ENCODE measurements at regions not wholly inside any gene's neighbourhood (a gene's known extent, or its start where the extent isn't known, plus 50 kb on each side); places are given as distances from the start of the nearest gene placed in this dataset.
A peak's percentile ranks its signal among the peaks of the same experiment; 100 is the strongest.

DNA sequence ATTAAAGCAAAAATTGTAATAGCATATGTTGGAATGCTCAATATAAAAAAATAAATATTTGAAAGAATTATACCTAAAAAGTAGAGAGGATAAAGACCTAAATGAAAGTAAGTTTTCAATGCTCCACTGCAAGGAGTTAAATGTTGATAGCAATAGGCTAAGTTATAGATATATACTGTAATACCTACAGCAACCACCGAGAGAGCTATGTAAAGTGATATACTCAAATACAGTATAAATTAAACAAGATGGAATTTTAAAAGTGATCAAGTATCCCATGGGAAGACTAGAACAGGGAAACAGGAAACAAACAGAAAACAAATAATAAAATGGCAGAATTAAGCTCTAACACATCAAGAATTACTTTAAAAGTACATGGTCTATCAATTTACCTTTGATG is 73.9 kb downstream of the CASP3 start:
- DNase-seq (ENCODE audit: low spot score): peak; percentile 18

DNA sequence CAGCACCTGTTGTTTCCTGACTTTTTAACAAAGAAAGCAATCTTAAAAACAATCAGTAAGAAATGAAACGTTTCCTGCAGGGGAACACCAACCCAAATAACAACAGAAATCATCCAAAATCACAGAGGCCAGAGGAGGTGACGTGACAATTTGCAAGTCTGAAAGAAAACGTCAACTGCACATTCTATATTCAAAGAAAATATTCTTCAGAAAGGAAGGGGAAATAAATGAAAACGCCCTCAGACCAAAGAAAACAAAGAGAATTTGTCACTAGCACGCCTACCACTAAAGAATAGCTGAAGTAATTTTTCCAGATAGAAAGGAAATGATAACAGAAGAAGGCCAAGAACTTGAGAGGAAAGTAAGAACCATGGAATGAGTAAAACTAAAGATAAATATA is 74.4 kb downstream of the CASP3 start:
- no peak for DNase-seq (ENCODE audit: low spot score)

- DNase-seq (ENCODE audit: low spot score): no peak
Observed at GRCh38 chr4:184573701-184574100, 75.5 kb downstream of the CASP3 start.

DNA sequence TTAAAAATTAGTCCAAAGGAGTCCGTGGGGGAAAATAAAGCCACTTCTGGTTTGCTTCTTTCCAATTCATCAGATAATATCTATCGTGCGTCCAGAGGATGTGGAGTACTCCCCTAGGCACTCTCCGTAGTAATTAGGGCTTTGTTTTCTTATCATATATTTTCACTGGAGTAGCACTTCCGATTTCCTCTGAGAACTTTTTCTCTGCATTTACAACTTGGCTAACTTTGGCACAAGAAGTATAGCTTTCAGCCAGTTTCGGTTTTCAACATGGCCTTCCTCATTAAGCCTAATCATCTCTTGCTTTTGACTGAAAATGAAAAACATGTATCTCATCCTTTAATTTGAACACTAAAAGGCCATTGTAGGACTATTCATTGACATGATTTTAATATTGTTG is 80.5 kb downstream of the CASP3 start:
- DNase-seq (ENCODE audit: low spot score): no peak

GRCh38 chr4:184563621-184564020 is 85.6 kb downstream of the CASP3 start:
- DNase-seq (ENCODE audit: low spot score): no peak

DNA sequence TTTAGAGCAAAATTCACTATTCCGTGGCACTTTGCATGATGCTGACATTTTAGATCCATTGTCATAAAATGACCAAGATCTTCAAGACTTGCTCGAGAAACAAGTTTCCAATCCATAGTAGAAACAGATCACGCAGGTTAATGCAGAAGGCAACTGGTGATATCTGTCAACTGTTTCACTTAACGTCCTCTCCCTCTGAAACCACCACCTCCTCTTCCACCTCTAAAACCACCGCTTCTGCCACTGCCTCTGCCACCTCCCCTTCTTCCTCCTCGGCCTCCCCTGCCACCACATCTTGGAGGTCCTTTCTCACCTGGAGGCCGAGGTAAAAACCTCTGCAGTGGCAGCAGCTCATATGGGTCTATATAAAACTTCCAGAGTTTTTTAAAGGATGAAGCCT is 84.6 kb upstream of the IRF2 start:
- DNase-seq (ENCODE audit: low spot score): no peak

- DNase-seq (ENCODE audit: low spot score): no peak
Observed at GRCh38 chr4:184553891-184554290, 79.5 kb upstream of the IRF2 start.

DNA sequence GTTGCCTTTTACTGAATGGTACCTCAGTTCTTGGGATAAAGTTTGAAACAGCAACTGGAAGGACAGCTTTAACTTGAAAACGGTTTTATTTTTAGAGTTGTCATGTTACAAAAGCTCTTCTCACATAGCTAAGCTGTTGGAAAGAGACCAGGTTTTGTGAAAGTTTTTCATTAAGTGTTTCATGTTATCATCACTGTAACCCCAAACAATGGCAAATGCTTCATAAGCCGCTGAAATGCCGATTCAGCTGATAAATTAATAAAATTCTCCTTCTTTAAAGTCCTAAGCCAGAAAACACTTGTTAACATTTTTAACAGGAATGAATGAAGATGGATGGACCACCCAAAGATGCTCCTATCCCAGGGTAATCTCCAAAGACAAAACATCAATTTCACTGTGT is 76.1 kb upstream of the IRF2 start:
- no peak for DNase-seq (ENCODE audit: low spot score)

DNA sequence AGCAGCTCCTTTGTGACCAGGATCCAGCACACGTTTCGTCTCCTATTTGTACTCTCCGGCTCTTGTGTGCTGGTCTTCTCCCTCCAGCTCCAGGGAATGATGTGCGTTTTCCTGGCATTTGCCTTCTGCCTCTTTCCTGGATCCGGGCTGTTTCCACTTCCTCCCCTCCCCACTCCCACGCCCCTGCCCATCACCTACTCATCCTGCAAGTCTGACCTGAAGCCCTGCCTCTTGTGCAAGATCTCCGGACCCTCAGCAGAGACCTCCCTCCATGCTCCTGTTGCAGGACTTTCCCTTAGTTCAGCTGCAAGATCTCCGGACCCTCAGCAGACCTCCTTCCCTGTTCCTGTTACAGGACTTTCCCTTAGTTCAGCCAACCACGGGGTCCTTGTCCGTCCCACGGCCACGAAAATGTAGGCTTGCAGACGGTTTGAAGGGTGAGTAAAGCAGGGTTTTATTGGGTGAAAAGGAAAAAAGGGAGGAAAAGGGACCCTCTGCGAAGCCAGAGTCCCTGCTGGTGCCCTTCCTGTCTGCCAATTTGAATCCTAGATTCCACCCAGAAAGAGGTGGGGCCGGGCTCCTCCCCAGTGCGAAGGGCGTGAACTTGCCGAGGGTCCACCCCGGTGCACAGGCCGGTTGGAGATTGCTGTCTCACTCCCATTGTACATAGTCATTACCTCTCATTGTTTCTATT is 74.4 kb upstream of the IRF2 start:
- DNase-seq (ENCODE audit: low spot score): no peak

GRCh38 chr4:184548316-184548647 is 73.9 kb upstream of the IRF2 start:
- no peak for DNase-seq (ENCODE audit: low spot score)

DNA sequence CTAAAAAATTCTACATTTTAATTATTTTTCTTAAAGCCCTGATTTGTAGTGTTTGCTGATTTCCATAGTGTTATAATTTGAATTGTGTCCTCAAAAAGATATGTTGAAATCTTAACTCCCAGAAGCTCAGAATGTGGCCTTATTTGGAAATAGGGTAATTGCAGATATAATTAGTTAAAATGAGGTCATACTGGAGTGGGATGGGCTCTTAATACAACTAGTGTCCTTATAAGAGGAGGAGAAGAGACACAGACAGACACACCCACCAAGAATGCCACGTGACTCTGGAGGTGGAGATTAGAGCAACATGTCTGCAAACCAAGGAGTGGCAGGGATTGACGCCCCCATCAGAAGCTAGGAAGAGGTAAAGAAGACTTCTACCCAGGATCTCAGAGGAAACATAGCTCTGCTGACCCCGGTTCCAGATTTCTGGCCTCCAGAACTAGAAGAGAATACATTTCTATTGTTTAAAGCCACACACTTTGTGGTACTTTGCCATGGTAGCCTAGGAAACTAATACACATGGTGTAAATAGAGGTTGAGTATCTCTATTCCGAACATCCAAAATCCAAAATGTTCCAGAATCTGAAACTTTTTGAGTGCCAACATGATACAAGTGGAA is 70.5 kb upstream of the IRF2 start:
- peak; percentile 58 for DNase-seq (ENCODE audit: low spot score)

DNA sequence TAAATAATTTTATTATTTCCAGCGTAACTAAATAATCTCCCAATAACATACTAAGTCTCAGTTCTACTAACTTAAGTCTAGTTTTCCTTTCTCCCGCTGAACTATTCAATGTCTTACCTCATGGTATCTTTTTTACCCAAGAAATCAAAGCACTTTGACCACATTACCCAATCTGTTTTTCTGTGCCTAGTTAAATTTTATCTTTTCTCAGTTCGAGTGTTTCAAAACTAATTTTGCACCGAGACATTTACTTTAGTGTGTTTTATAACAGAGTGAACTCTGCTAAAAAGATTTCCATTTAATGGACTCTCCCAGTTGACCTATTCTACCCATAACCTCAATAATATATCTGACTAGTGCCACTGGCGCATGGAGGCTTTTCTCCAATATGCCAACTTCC is 67.6 kb upstream of the IRF2 start:
- no peak for DNase-seq (ENCODE audit: low spot score)

DNA sequence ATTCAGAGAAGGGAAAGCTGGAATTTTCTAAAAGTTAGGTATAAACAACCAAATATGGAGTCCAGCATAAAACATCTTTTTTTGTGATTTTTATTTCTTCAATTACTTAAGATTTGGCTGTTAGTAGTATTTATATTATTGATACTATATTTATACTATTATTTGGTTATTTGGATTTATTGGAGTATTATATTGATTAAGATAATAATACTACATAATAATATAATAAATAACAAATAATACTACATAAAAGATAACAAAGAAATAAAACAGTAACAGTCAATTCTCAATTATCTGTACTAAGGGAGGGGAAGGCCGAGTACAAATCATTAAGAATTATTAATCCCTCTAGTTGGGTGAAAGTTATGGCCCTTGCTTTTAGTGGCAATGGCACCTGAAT is 66.0 kb upstream of the IRF2 start:
- DNase-seq (ENCODE audit: low spot score): no peak

DNA sequence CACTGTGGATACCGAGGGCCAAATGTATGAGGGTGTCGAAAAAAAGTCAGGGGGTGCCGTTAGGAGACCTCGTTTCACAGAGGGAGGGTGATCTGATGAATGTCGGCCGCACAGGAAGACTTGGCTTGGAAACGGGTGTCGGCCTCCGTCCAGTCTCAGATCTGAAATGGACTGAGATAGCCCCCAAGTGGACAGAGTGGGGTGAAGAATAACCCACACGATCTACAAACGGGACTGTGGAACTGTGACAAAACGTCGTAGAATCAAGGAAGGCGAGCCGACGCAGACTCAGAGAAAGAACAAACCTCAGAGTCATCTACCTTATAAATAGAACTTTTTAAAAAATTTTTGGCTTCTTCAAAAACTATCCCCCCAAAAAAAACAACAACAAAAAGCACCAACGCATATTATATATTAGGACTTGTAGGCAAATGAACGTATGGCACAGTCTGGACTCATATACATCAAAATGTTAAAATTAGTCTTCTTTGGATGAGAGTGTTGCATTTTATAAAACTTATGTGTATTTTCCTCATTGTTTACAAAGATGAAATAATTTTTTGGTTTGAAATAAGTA is 63.8 kb upstream of the IRF2 start:
- DNase-seq (ENCODE audit: low spot score): peak; percentile 85

DNA sequence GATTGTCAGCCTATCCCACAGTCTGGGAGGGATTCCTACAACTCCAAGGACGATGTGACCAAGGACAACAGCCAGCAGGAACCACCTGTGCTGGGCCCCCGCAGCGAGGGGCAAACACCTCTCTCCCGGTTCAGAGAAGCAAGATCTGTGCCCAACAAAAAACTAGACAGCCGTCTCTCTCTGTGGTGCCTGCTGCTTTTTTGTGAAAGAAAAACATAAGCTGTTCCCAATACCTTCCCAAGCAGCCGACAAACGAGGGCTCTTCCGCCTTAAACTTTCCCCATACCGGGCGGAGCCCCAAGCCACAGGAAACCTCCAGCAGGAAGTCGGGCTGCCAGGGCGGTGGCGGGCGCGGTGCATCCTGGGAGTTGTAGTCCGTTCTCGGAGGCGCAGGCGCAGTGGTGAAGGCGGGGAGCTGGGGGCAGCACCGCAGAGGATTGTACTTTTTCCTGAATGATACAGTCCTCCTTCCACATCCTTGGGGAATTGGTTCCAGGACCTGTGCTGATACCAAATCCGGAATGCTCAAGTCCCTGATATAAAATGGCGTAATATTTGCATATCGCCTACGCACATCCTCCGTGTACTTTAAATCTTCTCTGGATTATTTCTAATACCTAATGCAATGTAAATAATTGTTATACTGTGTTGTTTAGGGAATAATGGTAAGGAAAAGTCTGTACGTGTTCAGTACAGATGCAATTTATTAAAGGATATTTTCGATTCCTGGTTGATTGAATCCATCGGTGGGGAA is 63.1 kb upstream of the IRF2 start:
- peak; percentile 87 for DNase-seq (ENCODE audit: low spot score)

GRCh38 chr4:184536881-184537248 is 62.5 kb upstream of the IRF2 start:
- DNase-seq (ENCODE audit: low spot score): no peak

GRCh38 chr4:184536065-184536880 is 61.9 kb upstream of the IRF2 start:
- DNase-seq (ENCODE audit: low spot score): peak; percentile 22

DNA sequence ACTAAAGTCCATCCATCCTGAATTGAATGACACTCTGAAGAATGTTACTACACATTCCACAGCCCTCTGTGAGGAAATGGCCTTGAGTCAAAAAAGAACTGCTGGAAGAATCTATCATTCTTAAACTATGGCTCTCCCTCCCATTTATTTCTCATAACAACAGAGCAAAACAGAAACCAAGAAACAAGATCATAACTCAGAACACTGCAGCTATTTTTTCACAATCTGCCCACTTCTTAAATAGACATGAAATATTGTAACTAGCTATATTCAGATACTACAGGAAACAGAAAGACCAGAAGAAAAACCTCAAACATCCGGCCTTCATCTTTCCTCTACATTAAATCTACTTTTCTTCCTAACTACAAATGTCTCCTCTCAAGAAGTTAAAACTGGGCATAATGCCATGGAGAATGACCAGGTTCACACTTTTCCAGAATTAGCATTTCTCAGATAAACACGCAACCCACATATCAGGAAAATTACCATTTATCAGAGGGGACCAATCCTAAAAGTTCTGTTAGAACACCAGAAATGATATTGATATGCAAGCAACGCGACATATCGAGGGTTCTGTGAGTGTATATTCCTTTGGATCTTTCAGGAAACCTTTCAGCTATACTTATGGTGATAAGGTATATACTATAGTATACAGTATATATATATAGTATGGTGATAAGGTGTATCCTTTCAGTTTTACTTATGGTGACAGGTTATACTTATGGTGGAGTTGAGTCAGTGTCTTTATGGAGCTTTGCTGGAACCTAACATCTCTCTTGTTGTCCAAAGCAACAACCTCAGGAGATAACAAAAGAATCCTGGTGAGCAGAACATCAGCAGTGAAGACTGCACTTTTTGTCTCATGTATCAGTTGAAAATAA is 60.4 kb upstream of the IRF2 start:
- DNase-seq (ENCODE audit: low spot score): peak; percentile 73

DNA sequence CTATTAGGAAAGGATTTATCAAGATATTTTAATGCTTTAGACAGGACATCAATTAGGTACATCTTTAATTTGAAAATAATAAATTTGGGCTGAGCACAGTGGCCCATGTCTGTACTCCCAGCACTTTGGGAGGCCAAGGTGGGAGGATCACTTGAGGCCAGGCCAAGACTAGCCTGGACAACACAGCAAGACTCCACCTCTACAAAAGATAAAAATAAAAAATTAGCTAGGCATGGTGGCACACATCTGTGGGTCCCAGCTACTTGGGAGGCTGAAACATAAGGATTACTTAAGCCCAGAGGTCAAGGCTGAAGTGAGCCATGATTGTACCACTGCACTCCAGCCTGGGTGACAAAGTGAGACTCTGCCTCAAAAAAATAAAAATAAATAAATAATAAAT is 59.6 kb upstream of the IRF2 start:
- no peak for DNase-seq (ENCODE audit: low spot score)

- DNase-seq (ENCODE audit: low spot score): no peak
Observed at GRCh38 chr4:184531008-184531407, 56.7 kb upstream of the IRF2 start.

GRCh38 chr4:184529283-184529682 is 54.9 kb upstream of the IRF2 start:
- no peak for DNase-seq (ENCODE audit: low spot score)
